Tongue (tissue), 1 donor: ENCODE measurements at regions not wholly inside any gene's neighbourhood (a gene's known extent, or its start where the extent isn't known, plus 50 kb on each side); places are given as distances from the start of the nearest gene placed in this dataset.
A peak's percentile ranks its signal among the peaks of the same experiment; 100 is the strongest.

Experiments
- DNase-seq: peaks from one replicate; pipeline ENCODE4 v3.0.0-alpha.2; 2015

DNA sequence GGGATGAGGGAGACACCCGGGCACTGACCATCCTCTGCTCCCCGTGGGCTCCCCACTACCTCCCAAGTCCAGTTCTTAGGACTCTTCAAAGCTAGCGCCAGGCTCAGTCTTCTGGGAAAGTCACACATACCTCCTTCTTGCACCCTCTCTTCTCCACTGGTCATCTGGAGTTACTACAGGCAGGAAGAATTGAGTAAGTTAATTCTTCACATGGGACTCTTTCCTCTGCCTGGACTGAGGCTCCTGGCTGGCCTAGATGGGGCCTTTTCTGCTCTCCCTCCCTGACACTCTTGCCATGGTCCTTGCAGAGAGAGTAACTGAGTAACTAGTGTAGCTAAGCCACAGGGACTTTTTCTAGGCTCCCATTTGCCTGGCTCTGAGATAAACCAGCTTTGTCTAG is 96.5 kb upstream of the CELF4 start:
- no peak for DNase-seq

DNA sequence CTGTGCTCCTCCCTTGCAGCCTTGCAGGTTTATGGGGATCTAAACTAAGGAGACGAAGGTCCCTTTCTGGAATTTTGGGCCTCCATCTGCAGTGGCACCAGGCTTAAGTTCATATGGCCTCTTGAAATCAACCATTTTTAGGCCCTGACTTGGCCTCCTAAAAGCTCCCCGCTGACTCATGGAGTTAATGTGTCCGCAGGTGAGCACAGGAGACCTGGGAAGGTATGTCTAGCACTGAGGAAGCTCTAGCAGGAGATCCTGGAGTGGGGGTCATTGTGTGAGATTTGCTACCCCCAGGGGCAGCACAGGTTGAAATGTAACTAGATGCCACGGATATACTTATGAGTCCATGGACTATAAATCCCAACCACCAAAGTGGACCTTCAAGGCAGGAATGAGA is 95.9 kb upstream of the CELF4 start:
- DNase-seq = no peak

DNA sequence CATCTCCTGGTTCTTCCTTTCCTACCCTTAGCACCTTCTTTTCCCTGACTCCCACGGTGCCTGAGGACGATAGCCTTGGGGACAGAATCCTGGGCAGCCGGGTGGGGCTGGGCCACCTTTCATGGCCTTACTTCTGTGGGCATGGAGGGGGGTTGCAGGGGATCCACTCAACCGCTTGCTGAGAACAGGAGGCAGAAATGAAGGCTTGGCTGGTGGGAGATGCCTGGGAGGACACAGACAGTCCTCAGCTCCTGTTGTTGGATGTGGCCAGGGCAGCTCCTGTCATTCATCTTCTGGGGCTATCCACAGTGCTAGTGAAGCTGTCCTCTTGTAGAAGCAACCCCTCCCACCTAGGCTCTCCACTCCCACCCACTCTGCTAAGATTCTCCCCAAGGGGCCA is 95.5 kb upstream of the CELF4 start:
- DNase-seq = no peak

DNA sequence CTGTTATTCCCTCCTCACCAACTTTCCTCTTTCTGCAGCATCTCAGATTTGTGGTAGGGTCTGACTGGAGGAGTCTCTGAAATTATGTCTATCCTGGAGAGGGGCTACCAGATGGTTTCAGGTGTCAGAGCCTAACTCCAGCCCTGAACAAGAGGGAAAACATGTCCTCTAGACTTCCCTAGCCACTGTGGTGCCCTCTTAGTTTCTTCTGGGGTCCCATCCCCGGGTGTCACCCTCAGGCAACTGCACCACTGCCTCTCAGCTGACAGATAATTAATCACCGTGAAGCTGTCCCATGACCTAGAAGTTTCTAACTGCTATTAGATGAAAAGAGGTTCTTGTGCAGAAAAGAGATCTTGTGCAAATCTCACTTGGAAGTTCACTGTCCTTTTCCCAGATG is 95.1 kb upstream of the CELF4 start:
- no peak for DNase-seq

DNA sequence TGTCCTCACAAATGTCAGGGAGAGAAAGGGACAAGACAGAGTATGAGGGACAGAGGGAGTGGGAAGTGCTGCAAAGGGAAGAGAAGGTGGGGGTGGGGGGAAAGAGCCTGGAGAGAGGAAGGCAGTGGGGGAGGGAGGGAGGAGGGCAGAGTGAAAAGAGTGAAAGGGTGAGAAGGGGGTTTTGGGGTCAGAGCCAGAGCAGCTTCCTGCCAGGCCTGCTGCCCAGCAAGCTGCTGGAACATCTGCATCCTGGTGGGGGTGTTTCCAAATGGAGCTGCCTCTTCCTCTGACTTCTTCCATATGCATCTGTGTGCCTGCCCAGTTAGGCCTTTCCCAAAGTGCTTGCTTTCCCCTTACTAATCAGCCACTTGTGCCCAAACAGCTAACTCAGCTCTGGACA is 94.3 kb upstream of the CELF4 start:
- DNase-seq = no peak

DNA sequence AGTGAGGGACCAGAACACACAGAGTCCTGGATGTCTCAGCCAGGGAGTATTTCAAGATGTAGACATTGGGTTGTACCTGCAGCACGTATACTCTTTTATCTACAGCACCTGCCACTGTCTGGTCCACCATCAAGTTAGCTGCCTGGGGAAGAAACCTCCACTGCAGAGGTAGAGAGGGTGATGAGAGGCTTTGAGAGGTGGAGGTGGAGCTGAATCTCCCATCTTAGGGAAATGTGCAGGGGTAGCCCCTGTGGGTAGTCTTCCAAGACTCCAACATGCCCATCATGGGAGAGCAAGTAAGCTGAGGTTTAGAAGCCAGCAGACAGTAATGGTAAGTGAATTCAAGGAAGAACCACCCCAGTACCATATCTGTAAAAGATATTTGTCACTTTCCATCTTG is 93.3 kb upstream of the CELF4 start:
- DNase-seq = no peak

DNA sequence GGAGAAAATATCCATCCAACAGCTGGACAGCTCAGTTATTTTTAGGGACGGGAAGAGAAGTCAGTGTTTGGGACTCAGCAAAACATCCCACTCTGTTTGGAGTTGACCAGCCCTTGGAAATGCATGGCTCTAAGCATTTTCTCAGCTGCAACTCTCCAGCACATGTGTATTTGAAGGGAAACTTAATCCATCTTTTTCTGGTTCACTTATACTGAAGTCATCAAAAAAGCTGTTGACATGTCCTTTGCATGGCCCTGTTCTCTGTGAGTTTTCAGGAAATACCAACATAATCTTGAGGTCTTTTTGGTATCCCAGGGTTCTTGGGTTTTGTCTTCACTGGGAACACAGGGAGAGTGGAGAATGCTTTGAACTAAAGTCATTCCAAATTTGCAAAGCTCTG is 91.9 kb upstream of the CELF4 start:
- DNase-seq = peak; percentile 36

DNA sequence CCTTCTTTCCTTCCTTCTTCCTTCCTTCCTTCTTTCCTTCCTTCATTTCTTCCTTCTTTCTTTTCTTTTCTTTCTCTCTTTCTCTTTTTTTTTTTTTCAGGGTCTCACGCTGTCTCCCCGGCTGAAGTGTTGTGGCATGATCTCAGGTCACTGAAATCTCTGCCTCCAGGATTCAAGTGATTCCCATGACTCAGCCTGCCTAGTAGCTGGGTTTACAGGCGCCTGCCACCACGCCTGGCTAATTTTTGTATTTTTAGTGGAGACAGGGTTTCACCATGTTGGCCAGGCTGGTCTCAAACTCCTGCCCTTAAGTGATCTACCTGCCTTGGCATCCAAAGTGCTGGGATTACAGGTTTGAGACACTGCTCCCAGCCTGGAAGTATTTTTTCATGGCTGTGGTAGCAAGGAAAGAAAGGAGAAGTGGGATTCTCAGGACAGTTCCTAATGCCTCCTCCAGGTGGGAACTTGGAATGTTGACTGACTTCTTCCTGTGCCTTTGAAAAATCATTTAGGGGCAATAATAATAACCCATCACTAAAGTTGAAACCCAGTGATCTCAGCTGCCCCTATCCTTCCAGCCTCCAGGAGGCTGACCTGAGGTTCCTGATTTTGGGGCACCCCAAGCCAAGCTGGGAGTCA is 89.3 kb upstream of the CELF4 start:
- no peak for DNase-seq

DNA sequence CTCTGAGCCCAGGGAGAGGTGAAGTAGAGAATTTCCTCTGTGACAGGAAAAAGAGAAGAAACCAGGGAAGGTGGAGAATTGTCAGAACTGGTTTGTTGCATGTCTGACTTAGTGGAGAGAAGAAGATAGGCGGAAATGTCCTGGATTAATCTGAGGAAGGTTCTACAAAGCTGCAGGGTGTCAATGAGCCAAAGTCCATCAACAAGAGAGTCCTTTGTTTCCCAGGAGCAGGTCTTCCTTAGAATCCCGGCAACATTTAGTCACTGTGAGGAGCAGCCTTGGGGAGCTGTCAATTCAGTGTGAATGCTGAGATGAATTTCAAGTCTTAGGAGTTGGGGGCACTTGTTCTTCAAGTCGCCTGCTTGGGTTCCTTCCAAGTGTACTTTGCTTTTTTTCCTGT is 88.4 kb upstream of the CELF4 start:
- DNase-seq = no peak

DNA sequence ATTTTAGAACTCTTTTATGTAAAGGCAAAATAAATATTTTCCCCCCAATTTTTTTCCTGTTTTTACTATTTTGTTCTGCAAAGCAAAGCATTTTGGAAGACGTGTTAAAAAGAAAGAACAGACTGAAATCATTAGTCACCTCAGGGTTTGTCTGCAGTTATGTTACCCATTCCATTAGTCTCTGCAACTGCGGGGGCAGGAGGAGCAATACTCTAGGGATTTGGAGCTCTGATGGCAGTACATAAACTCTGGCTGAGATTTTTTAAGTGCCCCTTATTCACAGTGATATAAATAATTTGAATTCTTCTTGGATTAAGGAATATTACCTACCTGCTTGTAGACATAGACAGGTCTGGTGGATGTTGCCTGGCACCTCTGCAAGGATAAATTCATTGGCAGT is 88.0 kb upstream of the CELF4 start:
- no peak for DNase-seq

DNA sequence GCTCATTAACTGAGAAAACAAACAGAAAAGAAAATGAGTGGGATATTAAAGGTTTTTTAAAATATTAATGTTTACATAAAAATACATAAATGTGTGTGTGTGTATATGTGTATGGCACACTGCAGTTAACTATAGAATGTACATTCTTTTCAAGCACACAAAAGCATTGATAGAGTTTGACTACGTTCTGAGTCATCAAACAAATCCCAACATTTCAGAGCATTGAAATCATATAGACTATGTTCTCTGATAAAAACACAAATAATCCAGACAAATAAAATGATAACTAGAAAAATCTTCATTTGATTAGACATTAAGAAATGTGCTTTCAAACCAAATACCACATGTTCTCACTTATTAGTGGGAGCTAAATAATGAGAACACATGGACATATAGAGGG is 84.3 kb upstream of the CELF4 start:
- no peak for DNase-seq

DNA sequence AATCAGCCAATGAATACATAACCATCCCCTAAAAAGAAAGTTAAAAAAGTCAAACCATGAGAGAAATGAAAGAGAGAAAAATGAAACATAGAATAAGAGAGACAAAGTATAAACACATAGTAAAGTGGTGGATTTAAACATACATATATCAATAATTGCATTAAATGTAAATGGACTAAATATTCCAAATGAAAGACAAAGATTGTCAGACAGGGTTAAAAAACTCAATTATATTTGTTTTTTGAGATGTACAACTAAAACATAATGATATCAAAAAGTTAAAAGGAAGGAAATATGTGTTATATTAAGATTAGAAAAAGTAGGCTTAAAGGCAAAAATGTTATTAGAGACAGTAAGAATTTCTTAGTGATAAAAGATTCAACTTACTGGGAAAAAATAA is 83.8 kb upstream of the CELF4 start:
- DNase-seq = no peak

DNA sequence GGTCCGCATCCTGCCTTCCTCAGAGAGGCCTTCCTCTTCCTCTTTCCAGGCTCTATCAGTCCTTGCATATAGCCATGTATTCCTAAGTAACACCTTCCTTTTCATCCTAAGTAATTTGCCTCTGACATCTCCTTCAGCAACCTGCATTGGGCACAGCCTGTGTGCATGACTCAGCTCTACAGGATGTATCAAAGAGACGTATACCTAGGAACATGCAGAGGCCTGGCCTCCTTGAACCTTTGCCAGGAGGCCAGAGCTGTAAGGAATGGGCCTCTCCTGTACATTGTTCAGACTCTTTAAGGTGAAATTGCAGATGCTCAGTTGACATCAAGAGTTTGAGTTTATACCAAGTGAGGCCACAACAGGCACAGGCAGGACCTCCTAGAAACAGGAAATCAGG is 76.0 kb upstream of the CELF4 start:
- DNase-seq = no peak

DNA sequence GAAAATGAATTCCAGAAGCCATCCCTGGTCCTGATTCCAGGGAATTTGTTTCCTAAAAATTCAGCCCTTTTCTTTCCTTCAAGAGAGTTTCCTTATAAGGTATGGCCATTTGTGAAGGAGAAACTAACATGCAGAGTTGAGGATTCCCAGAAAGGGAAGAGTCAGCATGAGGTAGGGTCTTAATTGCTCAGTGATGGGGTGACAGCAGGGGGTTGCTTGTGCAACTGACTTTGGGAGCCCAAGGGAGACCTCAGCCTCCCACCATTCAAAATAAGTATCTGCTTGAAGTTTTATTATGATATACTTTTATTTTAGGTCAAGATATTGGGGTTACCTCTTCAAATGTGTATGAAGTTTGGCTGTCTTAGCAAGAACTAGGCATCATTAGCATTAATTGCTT is 74.9 kb upstream of the CELF4 start:
- no peak for DNase-seq

DNA sequence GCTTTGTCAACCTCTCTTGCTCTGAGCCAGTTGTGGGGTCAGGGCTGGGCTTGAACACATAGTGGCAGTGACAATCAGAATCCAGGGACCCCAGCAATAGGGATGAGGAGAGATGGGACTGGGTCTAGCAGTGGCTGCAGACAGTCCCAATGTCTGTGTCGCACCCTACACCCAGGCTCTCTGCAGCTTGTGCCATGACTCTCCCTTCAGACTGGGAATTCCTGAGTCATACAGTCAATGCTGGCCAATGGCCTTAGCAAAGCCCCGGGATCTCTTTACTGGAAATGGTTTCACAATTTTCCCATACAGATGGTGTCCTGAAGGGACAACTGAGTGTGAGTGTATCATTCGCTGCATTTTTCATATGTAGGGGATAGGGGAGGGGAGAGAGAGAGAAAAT is 74.2 kb upstream of the CELF4 start:
- DNase-seq = no peak

DNA sequence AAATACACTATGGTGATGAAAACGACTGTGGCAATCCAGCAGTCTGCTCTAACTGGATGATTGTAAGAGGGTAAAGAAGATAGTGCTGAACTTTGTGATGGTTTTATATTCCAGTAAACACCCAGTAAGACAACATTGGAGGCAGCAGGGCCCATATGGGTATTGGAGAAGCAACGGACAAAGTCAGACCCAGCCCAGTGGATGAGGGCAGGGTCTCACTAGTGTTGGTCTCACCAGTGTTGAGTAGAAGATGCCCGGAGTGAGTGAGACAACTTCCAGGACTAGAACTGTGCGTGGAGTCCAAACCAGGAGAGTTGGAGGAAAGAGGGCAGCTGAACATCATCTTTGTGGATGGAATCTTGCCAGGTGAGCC is 71.9 kb upstream of the CELF4 start:
- DNase-seq = no peak

DNA sequence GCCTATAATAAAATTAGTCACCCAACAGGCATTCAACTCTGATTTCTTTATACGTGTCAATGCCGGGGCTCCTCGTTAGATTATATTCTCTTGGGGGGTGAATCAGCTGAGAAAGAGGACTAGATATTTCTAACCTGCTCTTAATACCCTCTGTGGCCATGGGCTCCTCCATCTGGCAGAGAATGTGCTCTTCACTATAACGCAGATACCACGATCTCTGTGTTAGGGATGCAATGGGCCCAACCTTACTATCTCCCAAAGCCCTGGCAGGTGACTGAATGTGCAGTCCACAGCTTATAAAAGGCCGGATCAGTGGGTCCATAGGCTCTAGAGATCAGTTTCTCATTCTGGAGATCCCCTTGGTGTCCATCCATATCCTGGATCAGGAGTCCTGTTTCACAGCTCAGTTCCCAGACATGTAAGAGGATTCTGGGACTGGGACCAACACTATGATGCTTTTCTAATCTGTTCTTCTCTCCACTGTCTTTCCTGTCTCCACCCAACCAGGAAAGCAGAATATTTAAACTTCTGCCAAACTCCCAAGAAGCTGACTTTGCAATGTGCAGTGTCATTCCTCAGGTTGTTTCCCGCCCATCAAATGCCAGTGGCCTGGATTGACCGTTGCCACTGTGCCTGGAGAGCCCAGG is 71.4 kb upstream of the CELF4 start:
- DNase-seq = no peak

DNA sequence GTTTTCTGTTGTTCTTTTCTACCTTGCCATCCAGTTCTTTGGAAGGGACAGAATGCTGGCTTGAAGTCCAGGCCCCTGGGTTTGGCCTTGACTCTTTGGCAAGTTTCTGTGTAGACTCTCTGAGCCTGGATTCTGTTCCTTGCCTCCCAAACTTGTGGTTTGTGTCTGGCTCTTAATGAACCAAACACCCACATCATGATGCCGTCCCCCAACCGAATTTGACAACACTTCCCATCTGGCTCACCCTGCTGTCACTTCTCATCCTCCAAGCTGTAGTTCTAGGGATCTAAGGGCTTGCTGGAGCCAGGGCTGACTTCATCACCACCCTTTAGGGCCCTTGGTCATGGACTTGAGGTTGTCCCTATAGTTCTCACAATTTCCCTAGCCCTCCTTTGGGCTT is 68.9 kb upstream of the CELF4 start:
- no peak for DNase-seq

DNA sequence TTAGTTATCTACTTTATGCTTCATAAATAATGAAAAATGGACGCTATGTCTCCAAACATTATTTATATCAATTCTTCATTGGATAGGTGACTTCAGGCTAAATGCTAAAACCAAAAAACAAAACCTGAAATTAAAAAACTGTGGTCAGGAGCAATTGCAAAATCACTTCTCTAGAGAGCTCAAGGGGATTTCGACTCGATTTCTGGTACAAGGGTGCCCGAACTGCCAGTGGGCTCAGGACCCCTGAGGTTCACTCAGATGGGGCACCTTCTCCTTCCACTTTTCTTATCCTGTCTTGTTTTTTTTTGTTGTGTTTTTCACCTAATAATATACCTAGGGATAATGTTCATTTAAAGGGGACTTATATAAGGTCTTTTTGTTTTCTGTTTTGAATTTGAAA is 65.8 kb upstream of the CELF4 start:
- DNase-seq = no peak

DNA sequence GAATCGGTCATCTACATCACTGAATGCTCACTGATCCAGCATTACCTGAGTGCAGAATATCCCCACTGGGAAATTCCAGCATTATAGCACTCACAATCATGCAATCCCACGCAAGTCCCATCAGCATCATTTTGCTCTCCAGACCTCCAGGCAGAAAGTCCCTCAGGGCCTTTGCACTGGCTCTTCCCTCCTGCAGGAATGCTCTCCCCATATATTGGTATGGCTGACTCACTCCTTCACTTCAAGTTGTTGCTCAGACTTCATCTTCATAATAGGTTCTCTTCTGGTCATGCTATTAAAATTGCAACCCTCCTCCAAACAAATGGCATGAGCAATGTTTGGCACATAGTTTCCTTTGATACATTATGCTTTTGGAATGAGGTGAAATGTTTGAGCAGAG is 64.7 kb upstream of the CELF4 start:
- DNase-seq = no peak

DNA sequence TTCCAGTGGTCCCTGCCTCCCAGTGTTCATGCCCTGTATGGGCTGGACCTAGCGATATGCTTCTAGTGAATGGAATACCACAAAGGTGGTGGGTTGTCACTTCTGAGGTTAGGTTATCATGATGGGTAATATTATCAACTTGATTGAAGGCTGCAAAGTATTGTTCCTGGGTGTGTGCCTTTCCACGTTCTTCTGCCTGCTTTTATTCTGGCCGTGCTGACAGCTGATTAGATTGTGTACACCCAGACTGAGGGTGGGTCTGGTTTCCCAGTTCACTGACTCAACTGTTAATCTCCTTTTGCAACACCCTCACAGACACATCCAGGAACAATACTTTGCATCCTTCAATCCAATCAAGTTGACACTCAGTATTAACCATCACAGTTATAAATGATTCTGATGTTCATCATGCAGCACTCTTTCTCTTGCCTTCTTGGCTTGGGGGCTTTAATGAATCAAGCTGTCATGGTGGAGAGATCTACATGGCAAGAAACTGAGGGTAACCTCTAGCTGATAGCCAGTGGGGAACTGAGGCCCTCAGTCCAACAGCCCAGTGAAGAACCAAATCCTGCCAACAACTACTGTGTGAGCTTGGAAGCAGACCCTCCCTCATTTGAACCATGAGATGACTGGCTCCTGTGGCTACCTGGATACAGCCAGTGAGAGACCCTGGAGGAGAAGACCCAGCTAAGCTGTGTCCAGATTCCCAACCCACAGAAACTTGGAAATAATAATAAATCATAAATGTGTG is 63.0 kb upstream of the CELF4 start:
- no peak for DNase-seq

DNA sequence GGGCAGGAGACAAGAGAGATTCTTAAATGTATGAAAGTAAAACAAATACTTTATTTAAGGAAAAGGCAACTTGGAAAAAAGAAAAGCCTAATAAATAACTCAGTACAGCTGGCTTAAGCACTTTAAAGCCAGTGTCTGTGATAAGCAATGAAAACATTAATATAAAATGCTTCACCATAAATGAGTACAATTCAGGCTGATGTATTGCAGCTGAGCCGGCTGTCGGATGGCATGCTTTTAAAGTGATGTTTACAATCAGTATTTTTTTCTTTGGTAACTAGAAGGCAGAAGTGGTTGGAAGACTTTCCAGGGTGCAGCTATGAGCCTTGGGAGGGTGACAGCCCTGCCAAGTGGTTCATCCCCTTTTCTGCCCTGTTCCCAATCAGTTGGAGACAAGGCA is 58.7 kb upstream of the CELF4 start:
- no peak for DNase-seq

DNA sequence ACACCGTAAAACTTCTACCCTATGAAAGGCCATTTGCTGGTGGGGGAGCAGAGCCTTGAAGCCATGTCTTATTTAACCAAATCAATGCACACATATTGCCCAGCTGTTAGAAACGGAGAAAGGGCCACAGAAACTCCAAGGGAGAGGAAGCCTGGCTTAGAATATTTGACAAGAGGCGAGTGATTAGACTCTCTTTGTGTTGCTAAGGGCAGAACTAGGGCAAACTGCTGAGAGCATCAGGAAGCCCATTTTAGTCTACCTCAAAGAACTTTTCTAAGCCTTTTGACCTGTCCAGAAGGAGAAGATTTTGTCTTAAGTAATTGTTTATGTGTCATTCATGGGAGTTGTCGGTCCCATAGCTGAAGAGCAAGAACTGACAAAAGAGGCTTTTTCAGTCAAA is 54.4 kb upstream of the CELF4 start:
- DNase-seq = no peak

DNA sequence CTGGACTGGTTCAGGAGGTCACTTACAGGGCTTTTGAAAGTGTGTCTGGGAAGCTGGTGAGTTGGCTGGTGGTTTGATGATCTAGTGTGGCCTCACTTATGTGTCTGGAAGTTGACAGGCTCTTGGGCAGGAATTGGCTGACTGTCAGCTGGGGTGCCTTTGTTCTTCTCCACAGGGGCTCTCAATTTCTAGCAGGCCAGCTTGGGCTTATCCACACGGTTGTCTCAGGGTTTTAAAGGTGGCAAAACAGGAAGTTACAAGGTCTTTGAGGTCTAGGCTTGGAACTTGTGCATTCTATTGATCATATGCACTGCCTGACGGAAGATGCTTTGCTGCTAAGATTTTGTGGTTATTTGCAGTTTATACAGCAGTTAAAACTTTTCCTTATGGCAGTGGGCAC is 52.0 kb upstream of the CELF4 start:
- DNase-seq = no peak
